ENCODE measurements at regions not wholly inside any gene's neighbourhood (a gene's known extent, or its start where the extent isn't known, plus 50 kb on each side); places are given as distances from the start of the nearest gene placed in this dataset.

DNA sequence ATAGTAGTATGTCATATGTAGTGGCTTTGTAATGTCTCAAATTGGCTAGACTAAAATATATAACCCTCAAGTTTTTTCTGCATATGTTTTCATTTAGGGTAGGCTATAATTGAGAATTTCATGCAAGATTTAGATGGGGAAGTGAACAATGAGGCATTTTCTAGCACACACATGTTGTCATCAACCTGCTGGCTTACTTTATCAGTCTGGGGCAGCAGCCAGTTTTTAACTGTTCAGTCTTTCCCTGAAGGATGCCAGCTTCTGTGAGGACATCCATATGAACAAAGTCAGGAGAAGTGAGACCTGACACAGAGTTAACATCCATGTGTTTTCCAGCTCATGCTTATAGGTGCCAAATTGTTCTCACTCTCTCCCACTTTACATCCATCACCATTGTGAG is 74.7 kb upstream of the OLFM3 start:
- H3K27me3 Mint-ChIP-seq, result no peaks in the 10 kb centered on the region
- no peak for ATAC-seq
- no peak overlapping the region for H3K4me3 Mint-ChIP-seq
- peaks cover 3% of the 10 kb centered on the region for H3K9me3 Mint-ChIP-seq
- H3K4me1 Mint-ChIP-seq, result no peaks in the 10 kb centered on the region
- H3K36me3 Mint-ChIP-seq (ENCODE audit: low read depth), result no peaks in the 10 kb centered on the region
- no peak overlapping the region for H3K27ac Mint-ChIP-seq
- no peak for DNase-seq

DNA sequence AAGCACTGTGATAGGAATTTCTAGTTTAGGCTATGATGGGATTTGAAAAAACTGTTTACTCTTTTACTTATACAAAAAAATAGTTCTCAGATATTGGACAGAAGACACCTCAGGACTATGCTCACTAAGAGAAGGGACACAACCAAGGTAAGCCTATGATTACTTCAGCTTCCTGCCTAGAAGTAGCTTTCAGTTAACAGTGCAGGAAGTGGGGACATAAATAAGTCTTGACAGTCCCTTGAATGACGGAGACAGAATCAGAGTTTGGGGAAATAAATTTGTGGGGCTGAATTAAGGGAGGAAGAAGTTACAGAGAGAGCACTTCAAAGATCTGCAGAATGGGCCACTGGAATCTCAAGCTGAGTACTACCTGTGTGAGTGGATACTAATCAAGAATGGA is 53.8 kb upstream of the OLFM3 start:
- H3K4me1 Mint-ChIP-seq, result no peaks in the 10 kb centered on the region
- no peak overlapping the region for H3K4me3 Mint-ChIP-seq
- ATAC-seq, result no peak
- H3K27me3 Mint-ChIP-seq, result no peaks in the 10 kb centered on the region
- H3K27ac Mint-ChIP-seq, result no peak overlapping the region
- no peak for DNase-seq
- peaks cover 6% of the 10 kb centered on the region for H3K9me3 Mint-ChIP-seq
- no peaks in the 10 kb centered on the region for H3K36me3 Mint-ChIP-seq (ENCODE audit: low read depth)

DNA sequence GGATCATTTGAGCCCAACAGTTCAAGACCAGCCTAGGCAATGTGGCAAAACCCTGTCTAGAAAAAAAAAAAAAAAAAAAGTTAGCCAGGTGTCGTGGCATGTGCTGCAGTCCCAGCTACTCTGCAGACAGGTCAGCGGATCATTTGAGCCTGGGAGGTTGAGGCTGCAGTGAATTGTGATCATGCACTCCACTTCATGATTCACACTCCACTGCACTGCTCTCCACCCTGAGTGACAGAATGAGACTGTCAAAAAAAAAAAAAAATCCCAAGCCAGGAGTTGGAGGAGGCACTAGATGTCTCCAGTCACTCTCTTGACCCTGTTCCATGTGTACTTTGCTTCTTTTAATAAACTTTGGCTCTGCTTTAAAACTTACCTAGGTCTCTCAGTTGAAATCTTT is 51.0 kb upstream of the OLFM3 start:
- Mint-ChIP-seq H3K4me3 (no peak overlapping the region), H3K36me3 (ENCODE audit: low read depth) (no peaks in the 10 kb centered on the region), H3K27me3 (no peaks in the 10 kb centered on the region), H3K9me3 (peaks cover 6% of the 10 kb centered on the region), H3K27ac (no peak overlapping the region), H3K4me1 (no peaks in the 10 kb centered on the region)
- DNase-seq (no peak), ATAC-seq (no peak)

All from activated naive CD8-positive, alpha-beta T cell treated with anti-CD3 and anti-CD28 coated beads, Interleukin-2, amount 50 U/mL, for 24 hours (primary cell).